Neuron (in vitro differentiated cells): ENCODE measurements at regions not wholly inside any gene's neighbourhood (a gene's known extent, or its start where the extent isn't known, plus 50 kb on each side); places are given as distances from the start of the nearest gene placed in this dataset.

Source experiments
- H2AFZ ChIP-seq: one replicate; pipeline ENCODE4 v1.6.1; 2013; ENCODE audit warnings: low read depth, mild to moderate bottlenecking, inconsistent platforms, low read length, moderate library complexity
- H3K27me3 ChIP-seq: one replicate; pipeline ENCODE4 v1.6.1; 2013; ENCODE audit warnings: low read length; ENCODE audit not compliant: insufficient read depth
- H3K36me3 ChIP-seq: one replicate; pipeline ENCODE4 v1.6.1; 2013; ENCODE audit warnings: low read length; ENCODE audit not compliant: insufficient read depth
- H3K4me1 ChIP-seq: one replicate; pipeline ENCODE4 v1.6.1; 2013; ENCODE audit warnings: low read length; ENCODE audit not compliant: insufficient read depth
- H3K4me3 ChIP-seq: 2 replicates; pipeline ENCODE4 v1.5.1; 2013; ENCODE audit warnings: mild to moderate bottlenecking, low read length, moderate library complexity
- H3K9me3 ChIP-seq: one replicate; pipeline ENCODE4 v1.6.1; 2013; ENCODE audit warnings: low read length

DNA sequence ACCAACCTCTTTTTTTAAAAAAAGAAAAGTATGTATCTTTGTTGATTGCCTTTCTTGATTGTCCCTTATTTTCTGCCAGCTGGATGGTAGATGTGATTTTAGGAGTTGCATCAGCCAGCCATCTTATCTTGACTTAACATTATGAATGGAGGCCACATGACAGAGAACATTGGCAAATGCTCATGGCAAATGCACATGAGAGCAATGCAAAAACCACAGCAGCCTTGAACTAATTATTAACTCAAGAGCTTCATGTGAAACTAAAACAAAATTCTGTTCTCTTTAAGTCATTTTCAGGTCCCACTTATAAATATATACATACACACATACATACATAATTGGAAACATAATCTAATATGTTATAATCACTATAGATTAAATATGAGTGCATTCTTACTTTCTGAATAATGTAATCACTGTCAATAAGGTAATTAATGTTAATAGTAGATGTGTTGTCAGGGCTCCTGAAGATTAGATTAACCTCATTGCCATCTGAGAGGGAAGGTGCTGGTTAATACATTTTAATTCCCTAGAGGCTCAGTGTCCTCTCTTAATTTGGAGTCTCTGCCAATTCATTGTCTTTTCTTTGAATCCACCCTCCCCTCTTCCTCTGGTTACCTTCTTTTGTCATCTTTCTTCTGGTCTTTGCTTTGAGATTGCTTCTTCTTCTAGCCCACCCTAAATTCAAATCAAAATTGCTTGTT is 962.2 kb downstream of the ADGRL2 start:
- H3K9me3 ChIP-seq = no peaks in the 10 kb centered on the region
- no peak overlapping the region for H3K4me3 ChIP-seq
- H3K36me3 ChIP-seq = no peaks in the 10 kb centered on the region
- H2AFZ ChIP-seq = no peak overlapping the region
- no peaks in the 10 kb centered on the region for H3K27me3 ChIP-seq
- H3K4me1 ChIP-seq = peaks cover 10% of the 10 kb centered on the region

DNA sequence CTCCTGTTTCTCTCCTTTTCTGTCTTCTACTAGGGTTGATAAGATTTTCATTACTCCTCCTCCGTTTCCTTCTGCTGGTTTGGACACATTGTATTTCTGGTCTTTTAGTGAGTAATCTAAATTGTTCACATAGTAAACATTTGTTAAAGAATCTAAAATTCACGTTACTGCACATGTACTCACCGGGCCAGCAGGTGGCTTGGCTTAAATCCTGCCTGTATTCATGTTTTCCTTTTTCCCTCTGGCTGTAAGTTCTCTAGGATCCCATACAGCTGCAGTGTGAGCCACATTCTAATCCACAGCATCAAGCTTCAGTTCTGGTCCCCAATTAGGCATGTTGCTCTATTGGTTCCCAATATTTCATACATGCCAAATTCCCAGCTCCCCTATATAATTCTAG is 958.3 kb downstream of the ADGRL2 start:
- Histone ChIP-seq H3K36me3 (no peaks in the 10 kb centered on the region), H3K4me1 (peaks cover 10% of the 10 kb centered on the region), H2AFZ (no peak overlapping the region), H3K4me3 (no peak overlapping the region), H3K9me3 (no peaks in the 10 kb centered on the region), H3K27me3 (no peaks in the 10 kb centered on the region)

DNA sequence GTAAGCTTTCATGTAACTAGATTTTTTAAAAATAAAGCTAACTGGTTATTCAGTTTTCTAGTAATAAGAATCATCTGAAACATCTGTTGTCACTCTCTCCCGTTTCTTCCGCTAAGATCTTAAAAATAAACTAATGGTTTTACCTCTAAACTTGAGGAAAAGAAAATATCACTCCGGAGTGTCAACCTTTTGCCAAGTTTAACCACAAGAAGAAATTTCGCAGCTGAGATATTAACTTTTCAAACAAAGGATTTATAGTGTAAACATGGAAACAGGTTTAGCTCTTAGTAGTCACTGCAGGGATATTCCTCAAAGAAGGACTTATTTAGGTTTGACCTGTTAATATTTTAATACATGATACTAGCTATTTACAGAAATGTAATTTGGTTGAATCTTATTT is 954.9 kb downstream of the ADGRL2 start:
- no peaks in the 10 kb centered on the region for H3K27me3 ChIP-seq

DNA sequence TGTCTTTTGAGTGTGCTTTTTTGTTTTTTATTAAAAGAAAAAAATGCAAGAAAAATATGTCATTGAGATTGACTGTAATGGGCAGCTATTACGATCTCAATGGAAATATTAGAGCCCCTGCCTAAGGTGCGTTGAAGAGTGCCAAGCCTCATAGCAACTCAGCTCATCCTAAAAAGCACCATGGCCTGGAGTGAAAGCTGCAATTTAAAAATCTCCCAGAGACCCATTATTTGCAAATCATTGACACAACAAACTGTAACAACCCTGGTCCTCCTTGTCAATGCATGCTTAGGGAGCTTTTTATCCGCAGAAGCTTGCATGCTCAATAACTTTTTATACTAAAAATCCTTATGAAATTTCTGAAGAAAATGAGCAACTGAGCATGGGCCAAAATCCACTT is 954.5 kb downstream of the ADGRL2 start:
- Histone ChIP-seq H3K4me1 (peaks cover 1% of the 10 kb centered on the region), H3K27me3 (no peaks in the 10 kb centered on the region), H2AFZ (no peak overlapping the region), H3K9me3 (no peaks in the 10 kb centered on the region), H3K4me3 (no peak overlapping the region), H3K36me3 (no peaks in the 10 kb centered on the region)

More for the DNA sequence above, 954.9 kb downstream of the ADGRL2 start:
- Histone ChIP-seq H3K4me3 (no peak overlapping the region), H2AFZ (no peak overlapping the region), H3K36me3 (no peaks in the 10 kb centered on the region), H3K4me1 (peaks cover 6% of the 10 kb centered on the region), H3K9me3 (no peaks in the 10 kb centered on the region)

DNA sequence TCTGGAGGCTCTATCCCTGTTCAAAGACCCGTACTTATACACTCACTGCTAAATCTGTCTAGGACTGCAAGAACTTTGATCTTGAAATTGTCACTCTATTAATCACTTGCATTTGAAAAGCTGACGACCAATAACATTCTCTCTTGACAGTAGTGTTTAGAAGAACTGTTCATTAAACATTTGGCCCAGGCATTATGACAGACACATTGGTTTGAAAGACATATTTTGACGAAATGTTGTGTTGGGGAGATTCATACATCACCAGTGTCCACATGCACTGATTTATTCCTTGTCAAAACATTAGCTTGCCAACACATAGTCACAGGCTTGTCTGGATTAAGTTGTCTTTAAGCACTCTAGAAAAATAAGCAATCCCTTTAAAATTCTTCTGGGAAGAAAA is 951.3 kb downstream of the ADGRL2 start:
- Histone ChIP-seq H3K9me3 (no peaks in the 10 kb centered on the region), H3K4me3 (no peak overlapping the region), H3K36me3 (no peaks in the 10 kb centered on the region), H3K27me3 (no peaks in the 10 kb centered on the region), H3K4me1 (no peaks in the 10 kb centered on the region), H2AFZ (no peak overlapping the region)

DNA sequence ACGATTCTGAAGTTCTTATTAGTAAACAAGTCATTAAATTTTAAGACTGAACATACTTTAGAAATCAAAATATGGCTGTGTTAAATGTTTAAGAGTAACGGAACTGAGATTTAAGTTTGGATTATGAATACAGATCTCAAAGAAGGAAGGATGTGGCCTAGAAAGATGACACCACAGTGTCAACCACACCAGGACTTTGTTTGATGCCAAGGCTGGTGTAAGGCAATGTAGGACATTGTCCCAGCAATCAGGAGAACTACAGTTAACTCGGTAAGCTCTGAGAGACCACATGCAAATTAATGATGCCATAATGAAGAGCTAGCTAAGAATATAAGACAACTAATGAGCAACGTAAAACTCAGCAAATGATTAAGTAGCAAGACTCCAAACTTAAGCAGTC is 932.9 kb downstream of the ADGRL2 start:
- H3K9me3 ChIP-seq = peaks cover 2% of the 10 kb centered on the region
- H3K36me3 ChIP-seq = no peaks in the 10 kb centered on the region
- H2AFZ ChIP-seq = no peak overlapping the region
- no peaks in the 10 kb centered on the region for H3K27me3 ChIP-seq
- no peaks in the 10 kb centered on the region for H3K4me1 ChIP-seq
- no peak overlapping the region for H3K4me3 ChIP-seq

DNA sequence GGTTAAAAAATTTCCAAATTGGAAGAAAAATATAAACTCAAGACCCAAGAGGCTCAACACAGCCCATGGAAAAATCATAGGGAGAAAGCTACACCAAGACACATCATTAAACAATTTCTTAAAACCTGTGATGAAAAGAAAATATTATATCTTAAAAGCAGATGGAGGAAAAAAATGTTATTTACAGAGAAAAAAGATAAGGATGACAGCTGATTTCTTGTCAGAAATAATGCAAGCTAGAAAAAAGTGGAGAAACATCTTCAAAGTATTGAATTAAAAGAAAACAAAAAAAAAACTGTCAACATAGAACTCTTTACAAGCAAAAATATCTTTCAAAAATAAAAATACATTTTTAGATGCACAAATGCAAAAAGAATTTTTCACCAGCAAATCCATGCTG is 930.5 kb downstream of the ADGRL2 start:
- Histone ChIP-seq H3K9me3 (peaks cover 2% of the 10 kb centered on the region), H3K4me1 (no peaks in the 10 kb centered on the region)

DNA sequence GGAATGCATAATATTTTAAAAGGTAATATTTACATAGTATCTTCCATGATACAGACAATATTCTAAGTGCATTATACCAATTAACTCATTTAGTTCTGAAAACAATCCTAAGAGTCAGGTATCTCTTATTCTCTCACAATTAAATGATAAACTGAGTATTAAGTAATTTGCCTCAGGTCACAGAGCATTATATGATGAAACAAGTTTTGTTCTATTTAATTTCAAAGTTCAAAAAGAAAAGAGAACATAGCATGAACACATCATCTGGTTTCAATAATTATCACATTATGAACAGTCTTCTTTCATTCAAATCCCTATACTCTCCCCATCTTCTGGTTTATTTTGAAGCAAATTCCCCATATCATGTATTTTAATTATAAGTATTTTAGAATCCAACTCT is 927.5 kb downstream of the ADGRL2 start:
- no peaks in the 10 kb centered on the region for H3K27me3 ChIP-seq
- no peak overlapping the region for H3K4me3 ChIP-seq
- H3K4me1 ChIP-seq = no peaks in the 10 kb centered on the region
- no peaks in the 10 kb centered on the region for H3K36me3 ChIP-seq
- H3K9me3 ChIP-seq = peaks cover 2% of the 10 kb centered on the region
- no peak overlapping the region for H2AFZ ChIP-seq

More for the DNA sequence above, 930.5 kb downstream of the ADGRL2 start:
- H3K27me3 ChIP-seq = no peaks in the 10 kb centered on the region
- no peak overlapping the region for H3K4me3 ChIP-seq
- no peak overlapping the region for H2AFZ ChIP-seq
- no peaks in the 10 kb centered on the region for H3K36me3 ChIP-seq

DNA sequence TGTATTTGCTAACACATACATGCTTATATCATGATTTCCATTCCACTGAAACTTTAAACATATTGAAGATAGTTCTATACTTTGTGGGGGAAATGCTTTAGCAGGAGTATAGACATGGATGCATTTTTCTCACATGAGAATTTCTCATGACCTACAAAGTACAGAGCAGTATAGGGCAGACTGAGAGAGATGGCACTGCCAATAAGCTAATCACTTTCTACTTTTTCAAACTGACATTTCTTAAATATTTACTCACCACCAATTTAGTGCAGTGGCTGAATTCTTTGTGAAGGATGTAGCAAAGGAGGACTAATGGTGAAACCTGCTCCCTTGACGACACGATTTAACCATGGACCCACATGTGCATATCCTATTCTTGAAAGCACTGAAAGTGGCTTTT is 923.5 kb downstream of the ADGRL2 start:
- Histone ChIP-seq H2AFZ (no peak overlapping the region), H3K36me3 (no peaks in the 10 kb centered on the region), H3K4me3 (no peak overlapping the region), H3K9me3 (no peaks in the 10 kb centered on the region), H3K27me3 (no peaks in the 10 kb centered on the region), H3K4me1 (no peaks in the 10 kb centered on the region)

DNA sequence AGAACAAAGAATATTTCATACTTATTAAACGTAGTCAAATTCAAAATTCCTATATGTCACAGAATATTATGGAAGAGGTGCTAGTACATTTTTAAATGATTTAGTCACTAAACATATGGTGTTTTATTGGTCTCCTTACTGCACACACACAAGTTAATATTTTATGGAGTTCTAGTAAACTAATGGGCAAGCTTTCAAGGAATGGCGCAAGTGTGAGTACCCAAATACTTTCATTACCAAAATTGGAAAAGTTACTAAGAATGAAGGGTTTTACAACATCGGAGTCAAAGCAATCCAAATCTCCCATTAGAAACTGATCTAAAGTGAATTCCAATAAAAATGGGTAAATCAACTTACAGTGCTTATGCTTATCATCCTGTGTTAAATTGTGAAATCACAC is 921.9 kb downstream of the ADGRL2 start:
- H3K36me3 ChIP-seq = no peaks in the 10 kb centered on the region
- no peak overlapping the region for H3K4me3 ChIP-seq
- no peak overlapping the region for H2AFZ ChIP-seq
- no peaks in the 10 kb centered on the region for H3K27me3 ChIP-seq
- no peaks in the 10 kb centered on the region for H3K4me1 ChIP-seq
- no peaks in the 10 kb centered on the region for H3K9me3 ChIP-seq

DNA sequence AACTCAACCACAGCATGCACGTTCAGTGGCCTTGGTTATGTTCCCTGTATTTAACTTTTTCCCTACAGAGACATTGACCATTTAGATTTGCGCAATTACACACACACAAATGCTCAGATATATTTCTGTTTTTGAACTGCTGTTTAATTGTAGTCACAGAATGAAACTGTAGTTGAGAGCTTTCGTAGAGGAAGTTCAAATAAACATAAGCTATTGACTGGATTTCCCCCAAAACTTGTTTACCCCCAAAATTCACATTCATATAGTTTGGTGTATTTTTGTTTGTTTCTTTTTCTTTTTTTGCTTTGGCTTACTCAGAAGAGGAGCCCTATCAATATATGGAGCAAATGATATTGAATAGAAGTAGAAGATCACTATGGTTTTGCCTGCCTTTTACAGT is 921.0 kb downstream of the ADGRL2 start:
- H3K36me3 ChIP-seq = no peaks in the 10 kb centered on the region
- no peak overlapping the region for H2AFZ ChIP-seq

DNA sequence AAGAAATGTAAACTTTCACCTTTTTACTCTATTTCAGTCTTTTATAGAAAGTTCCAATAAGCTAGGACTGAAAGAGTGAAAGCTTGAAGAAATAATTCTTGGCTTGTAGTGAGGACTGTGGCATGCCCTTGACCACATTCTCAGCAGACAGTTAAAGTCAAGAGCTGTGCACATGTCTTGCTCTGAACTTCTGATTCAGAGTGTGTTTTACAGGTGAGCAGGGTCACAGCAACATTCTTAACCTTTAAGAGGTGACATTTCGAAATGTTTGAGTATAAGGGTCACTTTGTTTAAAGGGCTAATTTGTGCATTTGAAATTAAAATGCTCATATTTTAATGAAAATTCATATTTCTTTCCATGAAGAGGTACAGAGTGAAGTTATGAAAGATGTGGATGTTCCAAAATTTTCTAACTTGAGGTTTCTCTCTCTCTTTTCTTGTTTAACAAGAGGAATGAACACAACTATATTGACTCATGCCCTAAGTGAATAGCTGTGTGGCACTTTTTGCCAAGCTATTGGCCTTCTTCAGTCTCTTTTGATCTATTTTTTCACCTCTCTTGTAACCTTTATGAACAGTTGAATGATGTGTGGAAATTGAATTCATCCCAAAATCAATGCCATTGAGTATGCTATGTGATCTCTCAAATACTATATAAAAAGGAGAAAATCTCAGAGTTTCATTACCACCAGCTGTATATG is 918.1 kb downstream of the ADGRL2 start:
- Histone ChIP-seq H3K4me3 (no peak overlapping the region), H3K36me3 (no peaks in the 10 kb centered on the region), H3K27me3 (no peaks in the 10 kb centered on the region), H3K4me1 (no peaks in the 10 kb centered on the region), H2AFZ (no peak overlapping the region), H3K9me3 (no peaks in the 10 kb centered on the region)

More for the DNA sequence above, 921.0 kb downstream of the ADGRL2 start:
- no peaks in the 10 kb centered on the region for H3K4me1 ChIP-seq
- no peaks in the 10 kb centered on the region for H3K9me3 ChIP-seq
- no peaks in the 10 kb centered on the region for H3K27me3 ChIP-seq
- H3K4me3 ChIP-seq = no peak overlapping the region

DNA sequence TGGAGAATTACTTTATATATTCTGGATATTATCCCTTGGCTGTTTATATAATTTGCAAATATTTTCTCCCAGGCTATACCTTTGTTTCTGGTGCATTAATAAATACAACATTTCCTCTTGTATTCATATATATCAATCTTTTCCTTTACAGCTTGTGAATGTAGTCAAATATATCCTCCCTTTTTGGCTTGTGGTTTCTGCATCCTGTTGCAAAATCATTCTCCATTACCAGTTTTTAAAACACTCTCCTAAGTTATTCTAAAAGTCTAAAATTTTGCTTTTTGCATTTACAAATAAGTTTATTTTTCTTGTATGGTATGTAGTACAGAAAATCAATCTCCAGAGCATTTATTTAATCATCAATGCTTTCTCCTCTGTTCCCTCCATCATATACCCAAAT is 909.4 kb downstream of the ADGRL2 start:
- H3K36me3 ChIP-seq = no peaks in the 10 kb centered on the region
- H3K4me3 ChIP-seq = no peak overlapping the region
- no peaks in the 10 kb centered on the region for H3K27me3 ChIP-seq
- no peaks in the 10 kb centered on the region for H3K9me3 ChIP-seq
- no peak overlapping the region for H2AFZ ChIP-seq
- H3K4me1 ChIP-seq = no peaks in the 10 kb centered on the region

DNA sequence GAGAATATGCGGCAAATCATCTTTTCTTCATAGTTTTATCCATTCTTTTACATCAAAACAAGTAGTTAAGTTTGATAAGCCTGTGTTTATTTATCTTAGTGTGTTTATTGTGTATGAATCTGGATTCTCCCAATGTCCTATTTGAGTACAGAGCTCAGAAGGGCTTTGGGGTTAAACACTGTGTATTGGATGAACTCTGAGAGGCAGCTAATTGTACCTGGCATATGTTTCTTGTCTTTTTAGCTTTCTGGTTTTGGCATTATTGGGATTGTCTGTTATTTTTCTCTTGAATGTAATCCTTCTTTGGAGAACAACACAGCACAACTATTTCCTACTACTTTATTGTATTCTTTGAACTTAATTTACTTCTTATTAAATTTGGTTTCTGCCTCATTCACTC is 906.9 kb downstream of the ADGRL2 start:
- Histone ChIP-seq H3K4me3 (no peak overlapping the region), H3K4me1 (no peaks in the 10 kb centered on the region), H3K9me3 (no peaks in the 10 kb centered on the region), H3K36me3 (no peaks in the 10 kb centered on the region), H3K27me3 (no peaks in the 10 kb centered on the region), H2AFZ (no peak overlapping the region)
